SIG-M5 treated with dmso at 0.1 percent for 504 hours (cell line): ENCODE measurements at regions not wholly inside any gene's neighbourhood (a gene's known extent, or its start where the extent isn't known, plus 50 kb on each side); places are given as distances from the start of the nearest gene placed in this dataset.
"Not testable (repeated sequence)": the region's sequence is repeated elsewhere in the genome, so short reads cannot be mapped to it uniquely, and the experiment has no call there.

Source experiments
- DNase-seq: peaks from one replicate; lab custom pipeline; 2025; ENCODE audit not compliant: unreplicated experiment; lab: John Stamatoyannopoulos, UW

- no peak for DNase-seq
Observed at GRCh38 chr22:48835364-48835763, 992.3 kb downstream of the BRD1 start.

- no peak for DNase-seq
Observed at GRCh38 chr22:48834404-48834803, 993.3 kb downstream of the BRD1 start.

GRCh38 chr22:48832592-48832991, 995.1 kb downstream of the BRD1 start:
- DNase-seq = no peak

GRCh38 chr22:48829908-48830307, 997.8 kb downstream of the BRD1 start:
- DNase-seq = no peak

- no peak for DNase-seq
Observed at GRCh38 chr22:48828688-48829087, 999.0 kb downstream of the BRD1 start.

GRCh38 chr22:48827904-48828555, 999.6 kb downstream of the BRD1 start:
- DNase-seq = no peak

GRCh38 chr22:48827268-48827846, 1000.3 kb downstream of the BRD1 start:
- DNase-seq = no peak

- no peak for DNase-seq
Observed at GRCh38 chr22:48826546-48826945, 1001.1 kb downstream of the BRD1 start.

GRCh38 chr22:48825802-48826520, 1001.7 kb downstream of the BRD1 start:
- DNase-seq = no peak

GRCh38 chr22:48824712-48825651, 1002.7 kb downstream of the BRD1 start:
- DNase-seq = no peak

GRCh38 chr22:48823941-48824340, 1003.7 kb downstream of the BRD1 start:
- no peak for DNase-seq

- no peak for DNase-seq
Observed at GRCh38 chr22:48822278-48823233, 1005.1 kb downstream of the BRD1 start.

GRCh38 chr22:48821727-48822126, 1005.9 kb downstream of the BRD1 start:
- DNase-seq = no peak

- no peak for DNase-seq
Observed at GRCh38 chr22:48821346-48821690, 1006.4 kb downstream of the BRD1 start.

GRCh38 chr22:48820481-48821345, 1007.0 kb downstream of the BRD1 start:
- DNase-seq = no peak

- no peak for DNase-seq
Observed at GRCh38 chr22:48819961-48820360, 1007.7 kb downstream of the BRD1 start.

- no peak for DNase-seq
Observed at GRCh38 chr22:48819232-48819631, 1008.4 kb downstream of the BRD1 start.

- not testable (repeated sequence) for DNase-seq
Observed at GRCh38 chr22:48817491-48817890, 1010.2 kb downstream of the BRD1 start.

GRCh38 chr22:48811885-48812284, 1015.8 kb downstream of the BRD1 start:
- no peak for DNase-seq
